OCI-LY7 (cell line): ENCODE measurements at regions not wholly inside any gene's neighbourhood (a gene's known extent, or its start where the extent isn't known, plus 50 kb on each side); places are given as distances from the start of the nearest gene placed in this dataset.

Source experiments
- BruUV-seq: library from RNA; stranded (reverse); fragments of 400-500 nt; replicated peaks from 2 replicates; lab custom pipeline; 2021; lab: Mats Ljungman, UMichigan
- CTCF ChIA-PET: fragments of 300-600 bp; sonication (Branson Sonifier 250); formaldehyde crosslinking; loops from one replicate; lab custom pipeline; 2022; ENCODE audit warnings: antibody characterized with exemption; ENCODE audit not compliant: unreplicated experiment; lab: Charles Lee
- POLR2A ChIA-PET: fragments of 300-600 bp; sonication (Branson Sonifier 250); formaldehyde crosslinking; loops from one replicate; lab custom pipeline; 2022; ENCODE audit warnings: antibody characterized with exemption; lab: Charles Lee
- DNase-seq: peaks from one replicate; pipeline ENCODE4 v3.0.0-alpha.2; 2015; ENCODE audit warnings: low spot score
- H2AFZ ChIP-seq: fragments of 200-600 bp; sonication (generic), shearing (Covaris generic); 2 replicates; pipeline ENCODE4 v1.6.1; 2014; ENCODE audit warnings: mild to moderate bottlenecking, antibody characterized with exemption, low read length, moderate library complexity
- H3K27ac ChIP-seq: fragments of 200-600 bp; sonication (generic); 2 replicates; pipeline ENCODE4 v1.5.1; 2014; ENCODE audit warnings: mixed run types, low read depth, mild to moderate bottlenecking, moderate library complexity, low read length, inconsistent platforms; ENCODE audit not compliant: poor library complexity, severe bottlenecking
- H3K36me3 ChIP-seq: fragments of 200-600 bp; sonication (generic); 2 replicates; pipeline ENCODE4 v1.6.1; 2014; ENCODE audit warnings: mild to moderate bottlenecking, antibody characterized with exemption, low read length, moderate library complexity, mixed read lengths; ENCODE audit not compliant: insufficient read depth
- H3K4me1 ChIP-seq: fragments of 200-600 bp; sonication (generic); 2 replicates; pipeline ENCODE4 v1.5.1; 2014; ENCODE audit warnings: mild to moderate bottlenecking, low read length; ENCODE audit not compliant: insufficient read depth, poor library complexity, severe bottlenecking
- H3K4me2 ChIP-seq: fragments of 200-600 bp; sonication (generic); 2 replicates; pipeline ENCODE4 v1.6.1; 2014; ENCODE audit warnings: mild to moderate bottlenecking, low read length
- H3K4me3 ChIP-seq: fragments of 200-600 bp; sonication (generic); 2 replicates; pipeline ENCODE4 v1.5.1; 2014; ENCODE audit warnings: mild to moderate bottlenecking, low read depth, low read length; ENCODE audit not compliant: poor library complexity, severe bottlenecking
- H3K79me2 ChIP-seq: fragments of 200-600 bp; sonication (generic); 2 replicates; pipeline ENCODE4 v1.6.1; 2016; ENCODE audit warnings: low read depth, mild to moderate bottlenecking, low read length, moderate library complexity, mixed read lengths; ENCODE audit not compliant: insufficient read depth
- H3K9me2 ChIP-seq: fragments of 200-600 bp; sonication (generic); 2 replicates; pipeline ENCODE4 v1.6.1; 2016; ENCODE audit warnings: mild to moderate bottlenecking, low read length, mixed read lengths; ENCODE audit not compliant: insufficient read depth
- H3K9me3 ChIP-seq: fragments of 200-600 bp; sonication (generic); 2 replicates; pipeline ENCODE4 v1.6.1; 2014; ENCODE audit warnings: mild to moderate bottlenecking, mixed run types, low read length, mixed read lengths
- H4K20me1 ChIP-seq: fragments of 200-600 bp; sonication (generic); 2 replicates; pipeline ENCODE4 v1.6.1; 2014; ENCODE audit warnings: mild to moderate bottlenecking, antibody characterized with exemption, low read length, moderate library complexity, mixed read lengths; ENCODE audit not compliant: insufficient read depth
- CTCF ChIP-seq: fragments of 200-600 bp; sonication (generic); conservative IDR thresholded peaks from 2 replicates; pipeline ENCODE4 v1.5.1; 2014; ENCODE audit warnings: mild to moderate bottlenecking, antibody characterized with exemption, low read length, moderate library complexity, mixed read lengths
- EZH2phosphoT487 ChIP-seq: fragments of 200-600 bp; sonication (generic); IDR thresholded peaks from 2 replicates; pipeline ENCODE4 v1.6.1; 2018; ENCODE audit warnings: low read depth, borderline replicate concordance, mild to moderate bottlenecking, mixed run types, antibody characterized with exemption, low read length, moderate library complexity, mixed read lengths
- intact Hi-C: fragments of 100-400 bp; cut with micrococcal nuclease; formaldehyde crosslinking; loops from one replicate; pipeline ENCODE4 v1.10.0; 2022; ENCODE audit not compliant: unreplicated experiment

GRCh38 chrX:39481621-39482020 is 616.1 kb downstream of the BCOR start:
- no peaks in the 10 kb centered on the region for H3K4me1 ChIP-seq
- H3K36me3 ChIP-seq: no peaks in the 10 kb centered on the region
- ChIA-PET POLR2A (no interaction called here), CTCF (no interaction called here)
- no peaks in the 10 kb centered on the region for H3K9me3 ChIP-seq
- no peak for DNase-seq
- intact Hi-C loops: no loop called here
- TF ChIP-seq CTCF (no peak), EZH2phosphoT487 (no peak)
- H3K27ac ChIP-seq: no peak overlapping the region
- no peak overlapping the region for H3K4me3 ChIP-seq
- H2AFZ ChIP-seq: no peak overlapping the region
- no TSS peak for BruUV-seq
- no peaks in the 10 kb centered on the region for H3K9me2 ChIP-seq
- H4K20me1 ChIP-seq: no peaks in the 10 kb centered on the region
- H3K4me2 ChIP-seq: no peak overlapping the region
- no peaks in the 10 kb centered on the region for H3K79me2 ChIP-seq

GRCh38 chrX:39484159-39485068 is 613.3 kb downstream of the BCOR start:
- Histone ChIP-seq H3K4me2 (no peak overlapping the region), H2AFZ (no peak overlapping the region), H3K79me2 (no peaks in the 10 kb centered on the region), H3K4me1 (no peaks in the 10 kb centered on the region), H4K20me1 (no peaks in the 10 kb centered on the region), H3K4me3 (no peak overlapping the region), H3K9me3 (no peaks in the 10 kb centered on the region), H3K27ac (no peak overlapping the region), H3K9me2 (no peaks in the 10 kb centered on the region), H3K36me3 (no peaks in the 10 kb centered on the region)
- intact Hi-C loops: no loop called here
- POLR2A ChIA-PET: no interaction called here
- BruUV-seq: no TSS peak
- TF ChIP-seq EZH2phosphoT487: no peak
- TF ChIP-seq CTCF: no peak
- CTCF ChIA-PET: no interaction called here
- DNase-seq: no peak
